ENCODE measurements at regions not wholly inside any gene's neighbourhood (a gene's known extent, or its start where the extent isn't known, plus 50 kb on each side); places are given as distances from the start of the nearest gene placed in this dataset.

GRCh38 chr5:38780945-38781344, 64.9 kb upstream of the OSMR start:
- no peak overlapping the region for H3K4me3 ChIP-seq
- H3K4me1 ChIP-seq = peaks cover 0 to 34% (median 24%) of the 10 kb centered on the region in 4 donors
- intact Hi-C loops (cut with DNase I; ENCODE audit: low total_unique reads) = loop anchor here (5.0 to 10.0 kb wide), 2 partner anchors 226 to 1731 kb away; partner anchors contain the start of gene LIFR
- no peak overlapping the region for H3K27ac ChIP-seq
- no peaks in the 10 kb centered on the region for H3K9me3 ChIP-seq
- no peaks in the 10 kb centered on the region for H3K27me3 ChIP-seq
- DNase-seq = peak; percentile 70 to 73
- no peaks in the 10 kb centered on the region for H3K36me3 ChIP-seq
- TF ChIP-seq, protein P1, sequence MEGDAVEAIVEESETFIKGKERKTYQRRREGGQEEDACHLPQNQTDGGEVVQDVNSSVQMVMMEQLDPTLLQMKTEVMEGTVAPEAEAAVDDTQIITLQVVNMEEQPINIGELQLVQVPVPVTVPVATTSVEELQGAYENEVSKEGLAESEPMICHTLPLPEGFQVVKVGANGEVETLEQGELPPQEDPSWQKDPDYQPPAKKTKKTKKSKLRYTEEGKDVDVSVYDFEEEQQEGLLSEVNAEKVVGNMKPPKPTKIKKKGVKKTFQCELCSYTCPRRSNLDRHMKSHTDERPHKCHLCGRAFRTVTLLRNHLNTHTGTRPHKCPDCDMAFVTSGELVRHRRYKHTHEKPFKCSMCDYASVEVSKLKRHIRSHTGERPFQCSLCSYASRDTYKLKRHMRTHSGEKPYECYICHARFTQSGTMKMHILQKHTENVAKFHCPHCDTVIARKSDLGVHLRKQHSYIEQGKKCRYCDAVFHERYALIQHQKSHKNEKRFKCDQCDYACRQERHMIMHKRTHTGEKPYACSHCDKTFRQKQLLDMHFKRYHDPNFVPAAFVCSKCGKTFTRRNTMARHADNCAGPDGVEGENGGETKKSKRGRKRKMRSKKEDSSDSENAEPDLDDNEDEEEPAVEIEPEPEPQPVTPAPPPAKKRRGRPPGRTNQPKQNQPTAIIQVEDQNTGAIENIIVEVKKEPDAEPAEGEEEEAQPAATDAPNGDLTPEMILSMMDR (IDR thresholded peaks at IDR 0.05) = no peak

GRCh38 chr5:38782180-38782835, 63.5 kb upstream of the OSMR start:
- no peaks in the 10 kb centered on the region for H3K9me3 ChIP-seq
- no peaks in the 10 kb centered on the region for H3K27me3 ChIP-seq
- H3K36me3 ChIP-seq = no peaks in the 10 kb centered on the region
- no peak for DNase-seq
- peaks cover 0 to 34% (median 24%) of the 10 kb centered on the region in 4 donors for H3K4me1 ChIP-seq
- no peak overlapping the region for H3K4me3 ChIP-seq
- peak overlapping the region; percentile 71 to 78 for H3K27ac ChIP-seq
- TF ChIP-seq, protein P1 (IDR thresholded peaks at IDR 0.05) = no peak
- intact Hi-C loops (cut with DNase I; ENCODE audit: low total_unique reads) = loop anchor here (5.0 to 10.0 kb wide), 2 partner anchors 228 to 1730 kb away; partner anchors contain the start of gene LIFR

DNA sequence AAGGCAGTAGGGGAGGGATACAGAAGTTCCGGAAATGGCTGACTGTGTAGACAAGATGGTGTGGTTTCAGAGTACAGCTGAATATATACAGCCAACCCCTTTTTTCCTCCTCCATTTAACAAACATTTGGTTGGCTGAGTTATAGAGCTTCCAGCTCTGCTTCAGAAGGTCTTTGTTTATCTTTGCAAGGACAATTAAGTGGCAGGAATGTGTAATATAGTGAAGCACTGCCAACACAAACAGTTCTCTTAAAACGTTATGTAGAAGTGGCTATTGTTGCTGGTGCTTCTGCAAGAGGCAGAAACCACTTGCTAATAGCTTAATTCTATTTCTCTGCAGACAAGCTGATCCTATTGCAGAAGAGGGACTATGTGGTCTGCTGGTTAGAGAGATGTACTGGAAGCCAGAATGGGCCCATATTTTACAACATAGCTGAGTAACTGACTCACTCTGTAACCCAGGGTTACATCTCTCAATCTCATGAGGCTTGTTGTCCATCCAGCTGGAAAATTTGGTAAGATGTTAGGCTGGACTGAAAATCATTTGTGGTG, 62.7 kb upstream of the OSMR start:
- Histone ChIP-seq H3K36me3 (no peaks in the 10 kb centered on the region), H3K9me3 (no peaks in the 10 kb centered on the region), H3K4me3 (no peak overlapping the region), H3K27ac (peak overlapping the region; percentile 71 to 78), H3K4me1 (peaks cover 0 to 34% (median 24%) of the 10 kb centered on the region in 4 donors), H3K27me3 (no peaks in the 10 kb centered on the region)
- TF ChIP-seq, protein P1 (IDR thresholded peaks at IDR 0.05) = peak in 1 of 2 experiments; percentile 35
- peak in 1 of 2 donors; percentile 49 for DNase-seq
- intact Hi-C loops (cut with DNase I; ENCODE audit: low total_unique reads) = loop anchor here (5.0 to 10.0 kb wide), 2 partner anchors 228 to 1729 kb away; partner anchors contain the start of gene LIFR

DNA sequence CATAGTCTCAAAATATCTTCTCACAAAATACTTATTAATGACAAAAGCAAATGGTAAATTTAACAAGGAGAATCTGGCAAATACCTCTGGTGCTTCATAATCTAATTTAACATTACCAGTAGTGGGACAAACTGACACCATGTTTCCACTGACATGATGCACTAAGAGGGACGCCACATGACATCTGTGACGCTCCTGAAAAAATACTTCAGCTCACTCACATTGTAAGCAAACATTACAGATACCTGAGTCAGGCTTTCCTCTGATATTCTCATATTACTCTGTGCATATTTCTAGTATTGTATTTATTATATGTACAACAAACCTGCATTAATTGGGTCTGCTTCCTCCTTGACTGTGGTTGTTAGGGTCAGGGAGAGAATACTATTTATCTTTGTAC, 56.7 kb upstream of the OSMR start:
- DNase-seq = no peak

DNA sequence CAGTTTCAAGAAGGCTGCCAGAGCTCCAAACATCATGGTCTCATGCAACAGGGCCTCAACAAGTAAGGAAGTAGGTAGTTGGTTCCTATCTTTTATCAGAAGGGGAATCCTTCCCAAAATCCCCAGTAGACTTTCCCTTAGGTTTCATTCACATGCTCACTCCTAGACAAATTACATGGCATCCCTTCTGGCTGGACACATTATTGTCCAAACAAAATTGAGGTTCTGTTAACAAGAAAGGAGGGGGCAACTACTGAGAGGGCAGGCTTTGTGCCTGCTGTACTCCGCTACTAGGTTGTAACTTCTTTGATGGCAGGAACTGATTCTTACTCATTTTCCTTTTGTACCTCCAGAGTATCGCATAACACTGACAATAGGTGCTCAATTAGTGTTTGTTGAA, 56.0 kb upstream of the OSMR start:
- no peaks in the 10 kb centered on the region for H3K36me3 ChIP-seq
- TF ChIP-seq, protein P1 (IDR thresholded peaks at IDR 0.05) = no peak
- no peak overlapping the region for H3K4me3 ChIP-seq
- no peaks in the 10 kb centered on the region for H3K4me1 ChIP-seq
- no peaks in the 10 kb centered on the region for H3K9me3 ChIP-seq
- no peak overlapping the region for H3K27ac ChIP-seq
- intact Hi-C loops (cut with DNase I; ENCODE audit: low total_unique reads) = loop anchor here (10.0 kb wide), 1 partner anchor 235 kb away; the partner anchor contains the start of gene LIFR
- no peak for DNase-seq
- no peaks in the 10 kb centered on the region for H3K27me3 ChIP-seq

More for the DNA sequence above, 56.7 kb upstream of the OSMR start:
- H3K9me3 ChIP-seq = no peaks in the 10 kb centered on the region
- H3K4me3 ChIP-seq = no peak overlapping the region
- intact Hi-C loops (cut with DNase I; ENCODE audit: low total_unique reads) = loop anchor here (10.0 kb wide), 1 partner anchor 234 kb away; the partner anchor contains the start of gene LIFR
- no peaks in the 10 kb centered on the region for H3K27me3 ChIP-seq
- peaks cover 0 to 2% (median under 1%) of the 10 kb centered on the region in 4 donors for H3K4me1 ChIP-seq
- H3K36me3 ChIP-seq = no peaks in the 10 kb centered on the region
- TF ChIP-seq, protein P1 (IDR thresholded peaks at IDR 0.05) = no peak
- H3K27ac ChIP-seq = no peak overlapping the region

Data from tibial artery (tissue), 4 donors.